ENCODE measurements at regions not wholly inside any gene's neighbourhood (a gene's known extent, or its start where the extent isn't known, plus 50 kb on each side); places are given as distances from the start of the nearest gene placed in this dataset.

- no peak for TF ChIP-seq CTCF (IDR thresholded peaks at IDR 0.05 in 4 of 5, conservative IDR thresholded peaks at IDR 0.05 in 1 of 5)
- TF ChIP-seq POLR2A (IDR thresholded peaks at IDR 0.05) = no peak
Measured at GRCh38 chr6:14903176-14904038, 342.5 kb upstream of the JARID2 start.
